ENCODE measurements at regions not wholly inside any gene's neighbourhood (a gene's known extent, or its start where the extent isn't known, plus 50 kb on each side); places are given as distances from the start of the nearest gene placed in this dataset.

GRCh38 chr3:30553641-30554316 lies 52.6 kb upstream of the TGFBR2 start:
- TF ChIP-seq, protein P1, sequence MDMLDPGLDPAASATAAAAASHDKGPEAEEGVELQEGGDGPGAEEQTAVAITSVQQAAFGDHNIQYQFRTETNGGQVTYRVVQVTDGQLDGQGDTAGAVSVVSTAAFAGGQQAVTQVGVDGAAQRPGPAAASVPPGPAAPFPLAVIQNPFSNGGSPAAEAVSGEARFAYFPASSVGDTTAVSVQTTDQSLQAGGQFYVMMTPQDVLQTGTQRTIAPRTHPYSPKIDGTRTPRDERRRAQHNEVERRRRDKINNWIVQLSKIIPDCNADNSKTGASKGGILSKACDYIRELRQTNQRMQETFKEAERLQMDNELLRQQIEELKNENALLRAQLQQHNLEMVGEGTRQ (CRISPR knock-in tag; IDR thresholded peaks at IDR 0.05) = no peak
- TF ChIP-seq CTCF (IDR thresholded peaks at IDR 0.05) (no peak), NFYB (CRISPR knock-in tag; conservative IDR thresholded peaks at IDR 0.05; ENCODE audit: low read depth) (no peak), ZBTB43 (CRISPR knock-in tag; IDR thresholded peaks at IDR 0.05) (no peak), SP1 (CRISPR knock-in tag; conservative IDR thresholded peaks at IDR 0.05) (no peak), ZNF512 (CRISPR knock-in tag; IDR thresholded peaks at IDR 0.05; ENCODE audit: borderline replicate concordance) (no peak), EMX1 (CRISPR knock-in tag; IDR thresholded peaks at IDR 0.05) (no peak)
- TF ChIP-seq, protein P2, sequence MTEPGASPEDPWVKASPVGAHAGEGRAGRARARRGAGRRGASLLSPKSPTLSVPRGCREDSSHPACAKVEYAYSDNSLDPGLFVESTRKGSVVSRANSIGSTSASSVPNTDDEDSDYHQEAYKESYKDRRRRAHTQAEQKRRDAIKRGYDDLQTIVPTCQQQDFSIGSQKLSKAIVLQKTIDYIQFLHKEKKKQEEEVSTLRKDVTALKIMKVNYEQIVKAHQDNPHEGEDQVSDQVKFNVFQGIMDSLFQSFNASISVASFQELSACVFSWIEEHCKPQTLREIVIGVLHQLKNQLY (CRISPR knock-in tag; IDR thresholded peaks at IDR 0.05) = no peak
